Mesodermal cell (in vitro differentiated cells): ENCODE measurements at regions not wholly inside any gene's neighbourhood (a gene's known extent, or its start where the extent isn't known, plus 50 kb on each side); places are given as distances from the start of the nearest gene placed in this dataset.

Experiments
- H3K27ac ChIP-seq: 2 replicates; pipeline ENCODE4 v1.7.0; 2013; ENCODE audit warnings: mild to moderate bottlenecking, low read depth, low read length, moderate library complexity; ENCODE audit not compliant: severe bottlenecking
- H3K36me3 ChIP-seq: 2 replicates; pipeline ENCODE4 v1.7.1; 2013; ENCODE audit warnings: mild to moderate bottlenecking, low read length, moderate library complexity; ENCODE audit not compliant: control insufficient read depth, insufficient read depth
- H3K4me1 ChIP-seq: one replicate; pipeline ENCODE4 v1.7.1; 2013; ENCODE audit warnings: mild to moderate bottlenecking, low read length; ENCODE audit not compliant: insufficient read depth, control insufficient read depth, poor library complexity, severe bottlenecking
- H3K4me3 ChIP-seq: 2 replicates; pipeline ENCODE4 v1.7.0; 2013; ENCODE audit warnings: low read length, control low read depth, mild to moderate bottlenecking; ENCODE audit not compliant: insufficient read depth, poor library complexity, severe bottlenecking; ENCODE audit errors: extremely low read depth
- H3K9me3 ChIP-seq: 2 replicates; pipeline ENCODE4 v1.7.1; 2013; ENCODE audit warnings: mild to moderate bottlenecking, low read length, moderate library complexity; ENCODE audit not compliant: control insufficient read depth
- WGBS, 2 experiments: methylation state at CpG; one replicate each; pipeline ENCODE4 v1.1.5; 2013; ENCODE audit warnings: missing lambda C conversion rate in 2 of 2; ENCODE audit not compliant: insufficient coverage in 2 of 2; 5-methylcytosine and 5-hydroxymethylcytosine counted together

DNA sequence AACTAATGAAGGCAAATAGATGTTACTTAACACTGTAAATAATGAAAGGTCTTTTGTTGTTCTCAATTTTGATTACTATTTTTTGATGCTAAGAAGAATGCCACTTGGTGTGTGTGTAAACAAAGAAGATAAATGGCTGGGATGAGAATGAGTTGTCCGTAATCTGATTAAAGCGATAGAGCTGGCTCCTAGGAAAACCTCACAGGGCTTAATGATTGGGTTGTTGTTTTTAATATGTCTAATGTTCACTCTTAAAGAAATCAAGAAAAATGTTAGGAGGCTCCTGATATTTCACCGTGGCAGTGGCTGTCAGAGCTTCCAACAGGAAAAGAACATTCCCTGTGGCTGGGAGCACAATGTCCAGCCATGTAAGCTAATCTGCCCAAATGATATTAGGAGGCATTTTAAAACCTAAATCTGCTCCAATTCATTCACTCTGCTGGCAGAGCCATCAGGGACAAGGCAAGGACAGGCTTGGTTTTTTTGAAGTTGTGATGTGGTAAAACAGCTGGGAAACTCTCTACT is 243.9 kb downstream of the SNX10 start:
- Histone ChIP-seq H3K4me1 (no peaks in the 10 kb centered on the region), H3K36me3 (no peaks in the 10 kb centered on the region), H3K27ac (no peak overlapping the region), H3K4me3 (no peak overlapping the region), H3K9me3 (no peaks in the 10 kb centered on the region)
- WGBS, 2 experiments, result 89 to 100% methylated on average over 2 to 3 of the region's 3 CpGs

DNA sequence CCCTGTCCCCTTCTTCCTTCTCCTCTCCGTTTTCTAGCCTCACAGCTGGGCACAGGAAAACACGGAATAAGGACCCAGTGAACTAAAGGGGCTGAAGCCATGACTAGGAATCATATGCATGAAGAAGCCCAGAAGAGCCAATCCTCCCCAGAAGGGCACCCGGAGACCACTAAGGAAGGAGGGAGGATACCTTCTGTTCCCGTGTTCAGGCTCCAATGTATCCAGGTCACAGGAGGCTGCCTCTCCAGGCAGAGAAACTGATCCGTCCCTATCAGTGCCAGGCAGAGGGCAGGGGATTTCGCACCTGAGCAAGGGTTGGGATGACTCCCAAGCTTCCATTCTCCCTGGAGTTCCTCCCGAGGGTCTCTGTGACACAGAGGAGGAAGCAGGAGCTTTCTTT is 246.6 kb downstream of the SNX10 start:
- H3K4me1 ChIP-seq, result no peaks in the 10 kb centered on the region
- no peaks in the 10 kb centered on the region for H3K36me3 ChIP-seq
- 78 to 92% methylated on average over 5 to 6 of the region's 7 CpGs for WGBS, 2 experiments
- H3K4me3 ChIP-seq, result no peak overlapping the region
- no peaks in the 10 kb centered on the region for H3K9me3 ChIP-seq
- no peak overlapping the region for H3K27ac ChIP-seq

DNA sequence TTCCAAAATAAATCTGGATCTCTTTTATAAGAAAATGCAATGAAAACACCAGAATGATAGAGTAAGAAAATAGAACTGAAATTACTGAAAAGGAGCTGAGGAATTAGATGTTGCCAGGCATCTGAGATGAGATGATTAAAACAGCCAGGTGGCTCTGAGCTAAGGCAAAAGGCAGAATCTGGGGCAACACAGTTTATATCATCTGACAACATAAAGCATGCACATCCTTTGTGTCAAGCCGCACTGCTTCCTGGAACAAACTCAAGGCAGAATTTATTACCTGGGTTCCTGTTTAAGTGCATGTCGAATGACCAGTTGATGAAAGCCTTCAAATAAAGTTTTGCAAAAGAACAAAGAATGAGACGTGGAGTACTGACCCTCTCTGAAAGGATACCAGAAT is 247.0 kb downstream of the SNX10 start:
- no peaks in the 10 kb centered on the region for H3K36me3 ChIP-seq
- no peak overlapping the region for H3K27ac ChIP-seq
- WGBS, 2 experiments, result 77 to 83% methylated on average over 3 of the region's 3 CpGs
- H3K9me3 ChIP-seq, result no peaks in the 10 kb centered on the region
- H3K4me1 ChIP-seq, result no peaks in the 10 kb centered on the region
- H3K4me3 ChIP-seq, result no peak overlapping the region

DNA sequence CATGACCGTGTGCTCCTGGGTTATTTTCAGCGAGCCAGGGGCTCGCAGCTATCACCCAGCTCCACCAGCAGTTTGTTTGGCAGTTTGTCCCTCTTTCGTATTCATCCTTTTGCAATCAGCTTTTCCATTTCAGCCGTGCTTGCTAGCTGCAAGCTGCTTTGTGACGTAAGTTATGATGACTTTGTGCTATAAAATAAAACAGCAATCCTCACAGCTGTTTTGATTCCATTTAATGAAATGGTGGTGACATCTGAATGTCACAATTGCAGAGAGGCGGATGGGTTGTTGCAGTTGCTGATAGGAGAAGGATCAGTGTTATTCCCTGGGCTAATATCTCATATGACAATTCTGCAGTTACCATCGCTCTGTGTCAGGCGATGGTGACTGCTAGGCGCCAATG is 251.7 kb downstream of the SNX10 start:
- H3K27ac ChIP-seq, result no peak overlapping the region
- H3K9me3 ChIP-seq, result no peaks in the 10 kb centered on the region
- no peak overlapping the region for H3K4me3 ChIP-seq
- H3K36me3 ChIP-seq, result no peaks in the 10 kb centered on the region
- no peaks in the 10 kb centered on the region for H3K4me1 ChIP-seq
- 96 to 100% methylated on average over 4 to 5 of the region's 10 CpGs for WGBS, 2 experiments

DNA sequence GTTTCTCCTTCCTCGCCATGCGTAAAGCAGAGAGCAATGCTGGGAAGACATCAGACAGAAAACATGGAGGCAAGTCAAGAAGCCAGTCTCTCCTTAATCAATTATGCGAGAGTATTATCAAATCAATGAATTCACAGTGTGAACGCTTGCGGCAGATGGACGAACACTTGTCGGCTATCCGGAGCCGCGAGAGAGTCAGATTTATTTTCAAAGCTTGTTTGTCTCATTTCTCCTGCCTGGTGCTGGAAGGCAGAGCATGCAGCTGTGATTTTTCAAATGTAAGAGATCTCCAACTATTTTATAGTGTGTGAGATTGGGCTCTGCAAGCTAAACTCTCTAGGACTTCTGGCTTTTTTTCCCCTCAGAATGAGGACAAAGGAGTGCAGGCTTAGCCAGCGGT is 252.3 kb downstream of the SNX10 start:
- Histone ChIP-seq H3K36me3 (no peaks in the 10 kb centered on the region), H3K4me1 (no peaks in the 10 kb centered on the region), H3K4me3 (no peak overlapping the region), H3K27ac (no peak overlapping the region), H3K9me3 (no peaks in the 10 kb centered on the region)
- 89 to 91% methylated on average over 10 to 11 of the region's 11 CpGs for WGBS, 2 experiments

DNA sequence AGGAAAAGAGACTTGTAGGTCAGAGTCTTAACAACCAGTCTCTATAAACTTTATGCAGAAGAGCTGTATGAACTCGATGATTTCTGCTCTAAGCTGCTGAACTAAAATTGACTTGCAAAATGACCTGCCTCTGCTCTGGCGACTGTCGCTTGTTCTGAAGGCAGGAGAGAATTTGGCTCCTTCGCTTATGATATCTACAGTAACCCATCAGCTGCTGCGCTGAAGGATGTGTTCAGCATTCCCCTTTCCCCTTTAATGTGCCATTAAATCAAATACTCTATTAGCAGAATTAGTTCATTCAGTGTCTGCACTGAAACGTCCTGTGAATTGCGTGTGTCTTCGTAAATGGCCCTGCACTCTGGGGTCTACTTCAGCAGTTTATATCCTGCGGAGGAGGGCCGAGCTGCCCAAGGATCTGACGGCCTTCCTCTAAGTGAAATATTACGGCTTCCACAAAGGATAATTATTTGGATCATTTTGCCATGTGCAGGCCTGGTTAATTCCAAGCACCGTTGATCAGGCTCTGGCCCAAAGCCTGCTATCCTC is 254.9 kb downstream of the SNX10 start:
- Histone ChIP-seq H3K9me3 (no peaks in the 10 kb centered on the region), H3K36me3 (no peaks in the 10 kb centered on the region), H3K4me3 (no peak overlapping the region), H3K27ac (no peak overlapping the region), H3K4me1 (no peaks in the 10 kb centered on the region)
- WGBS, 2 experiments, result 92 to 95% methylated on average over 12 to 13 of the region's 13 CpGs

DNA sequence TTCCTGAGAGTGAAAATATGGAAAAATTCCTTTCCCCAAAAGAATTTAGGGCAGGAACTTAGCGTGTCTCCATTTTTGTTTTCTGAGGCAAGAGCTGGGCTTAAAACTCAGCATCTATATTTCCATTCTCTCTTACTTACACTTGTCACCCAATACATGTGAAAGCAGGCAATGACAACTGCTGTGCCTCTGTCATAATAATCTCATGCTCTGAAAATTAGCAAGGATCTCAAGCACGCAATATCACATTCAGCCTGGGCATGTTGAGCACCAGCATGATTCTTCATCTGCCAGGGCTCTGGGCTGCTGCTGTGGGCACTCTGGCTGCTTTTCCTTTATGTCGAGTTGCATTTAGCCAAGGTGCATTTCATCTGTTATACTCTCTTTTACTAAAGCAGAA is 255.5 kb downstream of the SNX10 start:
- 95 to 97% methylated on average over 2 to 3 of the region's 3 CpGs for WGBS, 2 experiments
- Histone ChIP-seq H3K4me1 (no peaks in the 10 kb centered on the region), H3K9me3 (no peaks in the 10 kb centered on the region), H3K36me3 (no peaks in the 10 kb centered on the region), H3K27ac (no peak overlapping the region), H3K4me3 (no peak overlapping the region)

DNA sequence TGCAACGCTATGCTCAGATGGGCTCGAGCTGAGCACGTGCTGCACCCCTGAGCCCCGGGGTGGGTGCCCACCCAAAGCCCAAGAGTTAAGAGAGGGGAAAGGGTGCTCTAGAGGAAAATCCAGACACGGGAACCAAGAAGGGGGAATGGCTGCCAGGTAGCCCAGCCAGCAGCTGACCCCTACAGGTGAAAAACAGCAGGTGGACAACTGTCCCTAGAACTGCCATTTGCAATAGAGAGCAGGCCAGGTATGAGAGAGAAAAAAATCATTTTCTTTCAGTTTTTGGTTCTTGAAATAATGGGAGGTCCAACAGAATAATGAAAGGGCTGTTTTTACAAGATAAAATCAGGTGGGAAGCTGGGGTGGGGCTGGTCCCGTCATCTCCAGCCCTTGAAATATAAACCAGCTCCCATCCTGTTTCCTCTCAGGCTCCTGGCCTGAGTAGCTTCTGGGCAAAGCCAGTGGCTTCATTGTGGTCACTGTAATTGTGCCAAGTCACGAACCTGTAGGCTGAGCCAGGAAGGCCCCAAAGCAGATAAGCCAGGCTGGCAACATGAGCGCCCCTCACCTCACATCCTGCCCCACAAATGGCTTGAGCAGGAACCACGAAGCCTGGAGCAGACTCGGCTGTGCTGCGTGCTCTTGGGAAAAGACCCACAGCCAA is 257.8 kb downstream of the SNX10 start:
- H3K4me3 ChIP-seq, result no peak overlapping the region
- H3K4me1 ChIP-seq, result no peaks in the 10 kb centered on the region
- WGBS, 2 experiments, result 94 to 95% methylated on average over 9 of the region's 11 CpGs
- no peaks in the 10 kb centered on the region for H3K36me3 ChIP-seq
- no peak overlapping the region for H3K27ac ChIP-seq
- no peaks in the 10 kb centered on the region for H3K9me3 ChIP-seq

DNA sequence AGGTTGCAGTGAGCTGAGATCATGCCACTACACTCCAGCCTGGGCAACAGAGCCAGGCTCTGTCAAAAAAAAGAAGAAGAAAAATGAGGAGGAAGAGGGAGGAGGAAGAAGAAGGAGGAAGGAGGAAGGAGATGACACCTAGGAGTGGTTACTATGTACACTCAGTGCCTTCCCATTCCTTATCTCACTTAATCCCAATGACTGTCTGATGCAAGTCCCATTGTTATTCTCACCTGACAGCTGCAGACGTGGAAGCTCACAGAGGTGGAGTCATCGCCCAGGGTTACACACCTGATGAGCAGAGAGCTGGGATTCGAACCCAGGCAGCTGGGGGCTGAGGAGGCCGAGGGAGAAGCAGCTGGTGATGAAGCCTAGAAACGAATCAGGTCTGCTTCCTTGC is 258.8 kb downstream of the SNX10 start:
- Histone ChIP-seq H3K9me3 (no peaks in the 10 kb centered on the region), H3K27ac (no peak overlapping the region), H3K36me3 (no peaks in the 10 kb centered on the region), H3K4me3 (no peak overlapping the region), H3K4me1 (no peaks in the 10 kb centered on the region)
- 78 to 82% methylated on average over 5 of the region's 5 CpGs for WGBS, 2 experiments

DNA sequence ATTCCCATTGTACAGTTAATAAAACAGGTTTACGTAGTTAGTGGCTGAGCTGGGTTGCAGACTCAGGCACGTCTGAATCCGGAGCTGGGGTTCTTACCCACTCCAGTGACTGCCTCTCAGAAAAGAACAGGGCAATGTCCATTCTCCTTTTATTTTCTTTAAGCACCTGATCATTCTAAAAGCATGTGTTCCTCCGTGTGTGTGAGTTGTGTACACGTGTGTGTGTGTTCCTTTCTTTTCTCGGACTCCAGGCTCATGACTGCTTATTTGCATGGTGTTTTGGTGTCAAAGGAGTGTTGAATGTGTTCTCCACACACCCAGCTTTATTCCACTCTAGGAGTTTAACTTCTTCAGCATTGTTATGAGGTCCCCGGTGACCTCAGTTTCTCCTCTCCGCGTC is 260.1 kb downstream of the SNX10 start:
- Histone ChIP-seq H3K4me1 (no peaks in the 10 kb centered on the region), H3K36me3 (no peaks in the 10 kb centered on the region), H3K4me3 (no peak overlapping the region), H3K9me3 (no peaks in the 10 kb centered on the region), H3K27ac (no peak overlapping the region)
- 93 to 100% methylated on average over 4 to 5 of the region's 9 CpGs for WGBS, 2 experiments

DNA sequence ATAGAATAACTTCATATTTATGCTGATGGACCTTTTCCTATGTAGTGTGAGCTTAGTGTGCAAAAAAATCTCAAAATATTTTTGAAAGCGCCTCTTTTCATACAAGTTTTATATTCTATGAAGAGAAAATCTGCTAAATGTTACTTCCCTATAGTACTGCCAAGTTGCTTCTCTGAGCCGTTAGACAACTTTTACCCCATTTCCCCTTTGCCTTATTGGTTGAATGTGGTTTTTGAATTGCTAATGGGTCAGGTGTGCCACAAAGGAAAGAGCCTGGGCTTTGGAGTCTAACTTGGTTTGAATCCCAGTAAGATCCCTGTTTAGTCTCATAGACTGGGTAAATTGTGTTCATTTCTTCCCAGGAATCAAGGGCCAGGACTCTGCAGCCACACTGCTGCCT is 261.5 kb downstream of the SNX10 start:
- H3K9me3 ChIP-seq, result no peaks in the 10 kb centered on the region
- H3K4me3 ChIP-seq, result no peak overlapping the region
- WGBS, 2 experiments, result no CpG with 5 or more reads among the region's 2 CpGs
- H3K27ac ChIP-seq, result no peak overlapping the region
- H3K4me1 ChIP-seq, result no peaks in the 10 kb centered on the region
- H3K36me3 ChIP-seq, result no peaks in the 10 kb centered on the region
